SKM-1 (cell line): ENCODE measurements at regions not wholly inside any gene's neighbourhood (a gene's known extent, or its start where the extent isn't known, plus 50 kb on each side); places are given as distances from the start of the nearest gene placed in this dataset.
"Not testable (repeated sequence)": the region's sequence is repeated elsewhere in the genome, so short reads cannot be mapped to it uniquely, and the experiment has no call there.

Experiments
- DNase-seq: peaks from one replicate; lab custom pipeline; 2025; ENCODE audit not compliant: unreplicated experiment; lab: John Stamatoyannopoulos, UW

DNA sequence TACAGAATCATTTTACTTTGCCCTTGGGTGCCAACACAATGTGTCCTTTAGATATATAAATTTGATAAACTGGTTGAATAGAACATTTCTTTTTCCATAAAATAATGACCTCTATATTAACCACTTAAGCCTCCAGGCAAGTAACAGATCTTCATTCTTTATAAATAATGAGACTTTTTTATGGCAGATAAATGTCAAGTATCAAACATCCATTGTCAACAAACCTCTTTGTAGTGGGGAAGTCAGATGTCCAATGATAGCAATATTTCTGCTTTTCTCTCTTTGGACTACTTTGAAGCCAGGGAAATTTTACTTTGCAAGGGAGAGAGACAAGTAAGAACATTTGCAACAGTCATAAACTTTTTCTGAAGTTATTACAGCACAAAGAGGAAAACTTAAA, 841.2 kb downstream of the CDH8 start:
- no peak for DNase-seq

- DNase-seq: no peak
Measured at GRCh38 chr16:61194573-61194972, 841.7 kb downstream of the CDH8 start.

- no peak for DNase-seq
Measured at GRCh38 chr16:61182391-61182790, 853.8 kb downstream of the CDH8 start.

GRCh38 chr16:61181982-61182381, 854.3 kb downstream of the CDH8 start:
- DNase-seq: no peak

DNA sequence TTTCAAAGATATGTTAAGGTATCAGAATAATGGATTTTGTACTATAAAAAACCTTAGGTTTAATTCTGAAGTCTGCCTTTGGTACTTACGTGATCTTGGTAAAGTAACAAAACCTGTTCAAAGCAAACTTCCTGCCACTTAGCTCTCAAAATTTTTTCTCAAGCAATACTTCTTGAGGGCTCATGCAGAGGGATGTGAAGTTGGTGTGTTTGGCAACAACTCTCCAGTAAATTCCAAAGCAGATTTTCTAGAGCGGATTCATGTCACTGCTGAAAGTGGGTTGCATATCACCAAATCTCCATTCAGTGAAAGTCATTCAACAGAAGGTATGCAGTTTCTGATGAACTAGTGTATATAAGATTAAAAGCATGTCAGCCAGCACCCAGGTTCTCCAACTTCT, 856.7 kb downstream of the CDH8 start:
- no peak for DNase-seq

DNA sequence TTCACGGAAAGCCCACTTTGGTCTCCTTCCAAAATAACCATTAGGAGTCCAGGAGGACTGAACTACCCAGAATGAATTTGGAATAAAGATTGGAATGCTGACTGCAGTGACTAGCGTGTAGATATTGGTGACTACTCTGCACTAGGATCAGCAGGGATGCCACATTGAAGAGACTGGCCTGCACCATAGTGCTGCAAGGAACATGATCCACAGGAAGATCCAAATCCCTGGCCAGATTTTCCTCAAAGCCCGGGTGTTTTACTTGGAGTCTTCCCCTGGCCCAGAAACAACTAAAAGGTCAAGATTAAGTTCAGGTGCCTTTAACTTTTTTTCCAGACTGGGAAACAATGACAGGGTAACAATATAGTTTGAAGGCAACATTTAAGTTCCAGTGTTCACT, 870.4 kb downstream of the CDH8 start:
- DNase-seq: no peak

DNA sequence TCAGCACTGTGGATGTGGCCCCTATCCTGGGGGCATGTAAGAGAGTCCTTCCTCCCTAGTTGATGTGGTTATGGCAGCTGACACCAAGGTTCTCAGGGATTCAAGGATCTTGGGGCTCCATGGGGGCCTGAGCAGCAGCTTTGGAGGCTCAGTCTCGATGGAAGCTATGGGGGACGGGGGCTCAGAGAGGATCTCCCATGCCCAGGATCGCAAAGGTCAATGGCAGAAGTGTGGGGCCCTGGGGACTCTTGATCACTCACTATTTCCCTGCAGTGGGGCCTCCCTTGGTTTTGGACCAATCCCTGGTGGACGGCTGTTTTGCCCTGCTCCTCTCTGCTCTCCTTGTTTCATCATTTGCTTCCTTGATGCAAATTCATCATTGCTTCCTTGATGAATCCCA, 885.9 kb downstream of the CDH8 start:
- DNase-seq: no peak

DNA sequence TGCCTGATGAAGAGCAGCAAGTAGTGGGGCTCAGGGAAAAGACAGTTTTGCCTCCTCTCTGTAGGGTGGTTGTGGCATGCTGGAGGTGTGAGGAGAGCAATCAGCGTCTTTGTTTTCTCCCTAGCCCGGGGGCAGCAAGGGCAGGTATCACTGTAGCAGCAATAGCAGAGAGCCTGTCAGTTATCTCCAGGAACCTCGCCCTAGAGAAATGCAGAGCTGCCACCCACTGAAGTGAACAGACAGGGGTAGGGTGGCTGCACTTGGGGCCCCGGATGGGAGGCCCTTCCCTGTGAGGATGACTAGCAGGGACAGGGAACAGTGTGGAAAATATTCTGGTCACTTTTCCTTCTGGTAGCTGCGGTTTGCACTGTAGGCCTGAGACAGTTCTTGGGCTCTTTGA, 886.5 kb downstream of the CDH8 start:
- DNase-seq: no peak

- DNase-seq: no peak
Measured at GRCh38 chr16:61148930-61149329, 887.3 kb downstream of the CDH8 start.

- DNase-seq: no peak
Measured at GRCh38 chr16:61146429-61146828, 889.8 kb downstream of the CDH8 start.

DNA sequence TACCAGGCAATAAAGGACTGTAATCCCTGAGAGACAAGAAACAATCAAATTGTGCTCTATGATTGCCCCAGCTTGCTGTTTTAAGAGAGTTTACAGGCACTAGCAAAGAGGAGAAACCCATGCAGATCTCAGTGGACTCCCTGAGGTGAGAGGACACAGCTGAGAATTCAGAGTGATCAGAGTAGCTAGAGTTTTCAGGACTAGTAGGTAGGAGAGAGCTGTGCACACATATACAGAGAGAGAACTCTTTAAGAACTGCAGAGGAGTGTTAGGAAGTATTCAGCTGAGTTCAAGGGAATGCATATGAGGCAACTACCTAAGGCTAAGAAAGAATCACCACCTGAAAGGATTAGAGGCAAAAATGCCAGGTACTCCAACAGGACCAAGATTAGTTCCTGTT, 904.8 kb downstream of the CDH8 start:
- no peak for DNase-seq

DNA sequence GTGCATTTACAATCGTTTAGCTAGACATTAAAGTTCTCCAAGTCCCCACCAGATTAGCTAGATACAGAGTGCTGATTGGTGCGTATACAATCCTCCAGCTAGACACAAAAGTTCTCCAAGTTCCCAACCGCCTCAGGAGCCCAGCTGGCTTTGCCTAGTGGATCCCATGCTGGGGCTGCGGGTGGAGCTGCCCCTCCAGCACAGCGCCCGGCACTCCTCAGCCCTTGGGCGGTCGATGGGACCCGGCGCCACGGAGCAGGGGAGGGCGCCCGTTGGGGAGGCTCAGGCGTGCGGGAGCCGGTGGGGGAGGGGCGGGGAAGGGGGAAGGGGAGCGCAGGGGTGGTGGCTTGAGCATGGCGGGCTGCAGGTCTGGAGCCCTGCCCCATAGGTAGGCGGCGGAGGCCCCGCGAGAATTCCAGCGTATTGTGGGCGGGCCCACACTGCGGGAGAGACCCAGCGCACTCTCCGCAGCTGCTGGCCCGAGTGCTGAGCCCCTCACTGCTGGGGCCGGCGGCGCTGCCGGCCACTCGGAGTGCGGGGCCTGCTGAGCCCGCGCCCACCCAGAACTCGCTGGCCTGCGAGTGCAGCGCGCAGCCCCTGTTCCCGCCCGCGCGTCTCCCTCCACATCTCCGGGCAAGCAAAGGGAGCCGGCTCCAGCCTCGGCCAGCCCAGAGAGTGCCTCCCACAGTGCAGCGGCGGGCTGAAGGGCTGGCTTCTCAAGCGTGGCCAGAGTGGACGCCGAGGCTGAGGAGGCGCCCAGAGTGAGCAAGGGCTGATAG, 907.5 kb downstream of the CDH8 start:
- no peak for DNase-seq

DNA sequence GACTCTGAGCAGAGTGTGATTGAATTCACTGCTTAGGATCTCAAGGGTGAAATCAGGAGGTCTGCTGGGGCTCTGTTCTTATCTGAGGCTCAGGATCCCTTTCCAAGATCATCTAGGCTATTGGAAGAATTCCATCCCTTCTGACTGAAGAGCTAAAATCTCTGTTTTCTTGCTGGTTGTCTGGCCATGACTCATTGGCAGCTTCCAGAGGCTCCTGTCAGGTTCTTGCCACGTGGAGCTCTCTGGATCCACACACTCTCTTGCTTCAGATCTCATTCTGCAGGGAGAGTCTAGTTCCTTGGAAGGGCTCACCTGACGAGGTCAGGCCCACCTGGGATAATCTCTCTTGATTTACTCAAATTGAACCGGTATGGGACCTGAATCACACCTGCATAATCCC, 930.7 kb downstream of the CDH8 start:
- DNase-seq: no peak

DNA sequence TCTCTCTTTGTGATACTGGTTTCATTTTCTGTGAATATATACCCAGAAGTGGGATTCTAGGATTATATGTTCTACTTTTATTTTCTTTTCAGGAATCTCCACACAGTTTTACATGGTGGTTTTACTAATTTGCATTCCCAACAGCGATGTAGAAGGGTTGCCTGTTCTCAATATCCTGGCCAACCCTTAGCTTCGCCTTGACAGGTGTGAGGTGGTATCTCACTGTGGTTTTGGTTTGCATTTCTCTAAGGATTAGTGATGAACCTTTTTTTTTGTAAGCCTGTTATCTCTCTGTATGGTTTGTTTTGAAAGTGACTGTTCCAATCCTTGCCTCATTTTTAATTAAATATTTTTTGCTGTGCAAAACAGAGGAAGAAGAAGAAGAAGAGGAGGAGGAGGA, 937.7 kb downstream of the CDH8 start:
- DNase-seq: no peak

DNA sequence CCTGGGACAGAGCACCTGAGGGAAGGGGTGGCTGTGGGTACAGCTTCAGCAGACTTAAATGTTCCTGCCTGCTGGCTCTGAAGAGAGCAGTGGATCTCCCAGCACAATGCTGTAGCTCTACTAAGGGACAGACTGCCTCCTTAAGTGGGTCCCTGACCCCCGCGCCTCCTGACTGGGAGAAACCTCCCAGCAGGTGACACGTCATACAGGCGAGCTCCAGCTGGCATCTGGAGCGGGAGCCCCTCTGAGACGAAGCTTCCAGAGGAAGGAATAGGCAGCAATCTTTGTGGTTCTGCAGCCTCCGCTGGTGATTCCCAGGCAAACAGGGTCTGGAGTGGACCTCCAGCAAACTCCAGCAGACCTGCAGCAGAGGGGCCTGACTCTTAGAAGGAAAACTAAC, 944.9 kb downstream of the CDH8 start:
- not testable (repeated sequence) for DNase-seq

DNA sequence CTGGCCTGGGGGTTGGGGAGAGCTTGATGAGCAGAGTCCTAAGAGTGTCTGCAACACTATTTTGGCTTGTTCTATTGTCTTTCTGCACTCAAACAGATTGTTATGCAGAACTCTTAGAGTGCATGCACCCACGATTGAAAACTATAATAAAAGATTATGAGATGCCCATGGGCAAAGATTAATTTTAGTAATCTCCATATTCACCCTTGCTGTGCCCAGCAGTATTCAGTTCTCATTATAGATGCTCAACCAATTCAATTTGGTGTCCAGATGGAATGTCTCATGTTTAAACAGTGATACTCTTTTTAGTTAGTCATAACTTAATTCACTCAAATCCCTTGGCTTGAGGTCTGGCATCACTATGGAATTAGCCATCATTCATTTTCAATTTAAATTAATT, 952.5 kb downstream of the CDH8 start:
- DNase-seq: no peak

DNA sequence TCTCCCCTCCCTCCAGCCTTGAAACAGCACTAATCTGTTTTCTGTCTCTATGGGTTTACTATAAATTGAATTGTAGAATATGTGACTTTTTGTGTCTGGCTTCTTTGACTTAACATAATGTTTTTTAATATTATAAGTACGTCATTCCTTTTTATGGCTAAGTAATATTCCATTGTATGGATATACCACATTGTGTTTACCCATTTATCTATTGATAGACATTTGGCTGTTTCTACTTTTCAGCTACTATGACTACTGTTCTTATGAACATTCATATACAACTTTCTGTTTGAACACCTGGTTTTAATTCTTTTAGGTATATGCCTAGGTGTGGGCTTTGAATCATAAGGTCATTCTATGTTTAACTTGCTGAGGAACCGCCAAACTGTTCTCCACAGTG, 961.9 kb downstream of the CDH8 start:
- no peak for DNase-seq

- DNase-seq: no peak
Measured at GRCh38 chr16:61057635-61058034, 978.6 kb downstream of the CDH8 start.

- DNase-seq: no peak
Measured at GRCh38 chr16:61050547-61050946, 985.7 kb downstream of the CDH8 start.

DNA sequence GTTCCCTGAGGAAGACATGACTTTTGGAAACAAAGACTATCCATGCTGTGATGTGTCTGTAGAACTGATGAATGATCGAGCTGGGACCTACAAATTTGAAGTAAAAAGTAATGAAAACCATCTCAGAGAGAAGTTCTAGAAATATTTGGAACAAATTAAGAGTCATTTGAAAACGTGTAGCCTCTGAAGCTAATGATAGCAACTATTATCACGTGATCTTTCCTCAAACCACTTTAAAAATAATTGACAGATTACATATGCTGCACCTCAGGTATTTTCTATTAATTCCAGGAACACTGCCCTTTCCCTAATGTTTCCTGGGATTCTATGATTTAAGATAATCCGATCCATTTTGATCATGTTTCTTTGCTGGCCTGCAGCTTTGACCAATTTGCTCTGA, 990.3 kb downstream of the CDH8 start:
- DNase-seq: no peak

- no peak for DNase-seq
Measured at GRCh38 chr16:61042737-61043136, 993.5 kb downstream of the CDH8 start.

- DNase-seq: no peak
Measured at GRCh38 chr16:61030616-61031015, 1005.6 kb downstream of the CDH8 start.

GRCh38 chr16:61024180-61024900, 1011.9 kb downstream of the CDH8 start:
- no peak for DNase-seq
